Gastrocnemius medialis (tissue), 4 donors: ENCODE measurements at regions not wholly inside any gene's neighbourhood (a gene's known extent, or its start where the extent isn't known, plus 50 kb on each side); places are given as distances from the start of the nearest gene placed in this dataset.

Source experiments
- CTCF ChIP-seq, 5 experiments: fragments of 450-650 bp in 3 of 5; fragments of 200-600 bp in 2 of 5; sonication (generic) in 2 of 5; IDR thresholded peaks in 4 of 5; conservative IDR thresholded peaks in 1 of 5; 1 replicate in 4 of 5; 2 replicates in 1 of 5; pipeline ENCODE4 v1.5.1; 2016 to 2019; ENCODE audit warnings: antibody characterized with exemption in 5 of 5, mild to moderate bottlenecking in 3 of 5, moderate library complexity in 3 of 5
- POLR2A ChIP-seq, 2 donors: fragments of 450-650 bp; IDR thresholded peaks; one replicate each; pipeline ENCODE4 v1.6.1; 2017; ENCODE audit warnings: antibody characterized with exemption in 2 of 2, mild to moderate bottlenecking in 2 of 2, moderate library complexity in 2 of 2

GRCh38 chr3:182384221-182384620 lies 409.1 kb upstream of the ATP11B start:
- no peak for TF ChIP-seq CTCF (IDR thresholded peaks at IDR 0.05 in 4 of 5, conservative IDR thresholded peaks at IDR 0.05 in 1 of 5)
- no peak for TF ChIP-seq POLR2A (IDR thresholded peaks at IDR 0.05)
